Adrenal gland (tissue), 9 donors: ENCODE measurements at regions not wholly inside any gene's neighbourhood (a gene's known extent, or its start where the extent isn't known, plus 50 kb on each side); places are given as distances from the start of the nearest gene placed in this dataset.

Experiments used
- DNase-seq, 7 donors: peaks; one replicate each; pipeline ENCODE4 v3.0.0-alpha.2; 2019 to 2020
- H3K27ac ChIP-seq, 5 donors: fragments of 200-600 bp; sonication (generic) in 4 of 5; 1 replicate in 3 of 5; 2 replicates in 2 of 5; pipeline versions ENCODE4 v1.5.1 to v1.8.0; 2016 to 2020; ENCODE audit warnings: mild to moderate bottlenecking in 1 of 5
- H3K27me3 ChIP-seq: fragments of 200-600 bp; 2 replicates; pipeline ENCODE4 v1.8.0; 2021
- H3K36me3 ChIP-seq, 2 donors: fragments of 200-600 bp; replicated peaks in 1 of 2; 1 replicate in 1 of 2; 2 replicates in 1 of 2; pipeline versions ENCODE4 v1.5.1 to v1.8.0; 2018 to 2022
- H3K4me1 ChIP-seq, 2 donors: fragments of 200-600 bp; replicated peaks in 1 of 2; 1 replicate in 1 of 2; 2 replicates in 1 of 2; pipeline versions ENCODE4 v1.5.1 to v1.8.0; 2018 to 2021
- H3K4me3 ChIP-seq, 4 donors: fragments of 200-600 bp; sonication (generic) in 3 of 4; one replicate each; pipeline ENCODE4 v1.5.1; 2016 to 2018
- H3K9me3 ChIP-seq, 3 donors: fragments of 200-600 bp; sonication (generic) in 1 of 3; replicated peaks in 1 of 3; 1 replicate in 2 of 3; 2 replicates in 1 of 3; pipeline versions ENCODE4 v1.5.1 to v1.8.0; 2016 to 2021
- CTCF ChIP-seq, 6 experiments: fragments of 450-650 bp in 4 of 6; fragments of 200-600 bp in 2 of 6; sonication (generic) in 1 of 6; IDR thresholded peaks; 1 replicate in 5 of 6; 2 replicates in 1 of 6; pipeline versions ENCODE4 v1.5.1 to v1.8.0; 2016 to 2021; ENCODE audit warnings: antibody characterized with exemption in 6 of 6, mild to moderate bottlenecking in 2 of 6, moderate library complexity in 1 of 6
- POLR2A ChIP-seq, 2 donors: fragments of 450-650 bp; IDR thresholded peaks; one replicate each; pipeline ENCODE4 v1.6.1; 2017; ENCODE audit warnings: antibody characterized with exemption in 2 of 2, mild to moderate bottlenecking in 2 of 2, moderate library complexity in 1 of 2
- WGBS, 4 donors: extraction: QIAGEN DNeasy Blood & Tissue Kit in 2 of 4; methylation state at CpG; one replicate each; pipeline versions ENCODE4 v1.1.5 to v1.1.7; 2013 to 2017; 5-methylcytosine and 5-hydroxymethylcytosine counted together
- intact Hi-C, 2 donors: fragments of 100-400 bp; cut with DNase I; formaldehyde crosslinking; loops; one replicate each; pipeline versions ENCODE4 v1.14.1 to v1.15.0; 2022 to 2023
- donor health status: healthy with polysubstance abuse.
- donor health status: Bipolar disorder and iron deficiency.
- donor health status: DM: yes; HTN: yes; CAD: no.
- donor health status: DM: no; HTN: no; CAD: no.
- donor health status: DM: no; HTN: no; CAD: no.

- Histone ChIP-seq H3K4me3 (no peak overlapping the region), H3K9me3 (no peaks in the 10 kb centered on the region), H3K27me3 (no peaks in the 10 kb centered on the region), H3K4me1 (no peaks in the 10 kb centered on the region), H3K27ac (no peak overlapping the region), H3K36me3 (no peaks in the 10 kb centered on the region)
- no peak for DNase-seq
- 79 to 90% (median 87%) methylated on average over 13 to 14 of the region's 14 CpGs for WGBS, 4 donors
- TF ChIP-seq POLR2A (IDR thresholded peaks at IDR 0.05) (no peak), CTCF (IDR thresholded peaks at IDR 0.05) (no peak)
- intact Hi-C loops, result no loop called here
These were observed 103.1 kb upstream of the PCBD1 start for GRCh38 chr10:70991140-70992124.

DNA sequence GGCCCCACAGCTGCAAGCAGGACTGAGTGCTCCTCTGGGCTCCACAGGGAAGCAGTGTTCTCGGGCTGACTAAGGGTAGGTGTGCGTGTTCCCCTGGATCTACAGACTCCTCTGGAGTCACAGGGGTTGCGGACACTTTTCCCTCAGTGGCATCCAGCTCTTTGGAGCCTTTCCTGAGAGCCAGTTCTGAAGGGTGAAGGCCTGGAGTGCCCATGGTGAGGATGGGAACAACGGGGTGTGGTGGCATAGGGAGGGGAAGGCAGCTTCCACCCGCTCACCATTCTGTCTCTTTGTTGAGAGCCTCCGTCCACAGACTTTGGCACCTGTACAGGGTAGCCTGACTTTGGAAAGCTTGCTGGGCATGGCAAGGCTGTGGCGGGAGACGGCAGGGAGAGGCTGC is 104.1 kb upstream of the PCBD1 start:
- no peaks in the 10 kb centered on the region for H3K4me1 ChIP-seq
- no peak overlapping the region for H3K27ac ChIP-seq
- peaks cover 7% of the 10 kb centered on the region for H3K27me3 ChIP-seq
- H3K36me3 ChIP-seq, result no peaks in the 10 kb centered on the region
- TF ChIP-seq CTCF (IDR thresholded peaks at IDR 0.05) (no peak), POLR2A (IDR thresholded peaks at IDR 0.05) (no peak)
- no peaks in the 10 kb centered on the region for H3K9me3 ChIP-seq
- DNase-seq, result no peak
- intact Hi-C loops, result no loop called here
- 67 to 86% (median 73%) methylated on average over 1 to 8 of the region's 8 CpGs for WGBS, 4 donors
- no peak overlapping the region for H3K4me3 ChIP-seq

DNA sequence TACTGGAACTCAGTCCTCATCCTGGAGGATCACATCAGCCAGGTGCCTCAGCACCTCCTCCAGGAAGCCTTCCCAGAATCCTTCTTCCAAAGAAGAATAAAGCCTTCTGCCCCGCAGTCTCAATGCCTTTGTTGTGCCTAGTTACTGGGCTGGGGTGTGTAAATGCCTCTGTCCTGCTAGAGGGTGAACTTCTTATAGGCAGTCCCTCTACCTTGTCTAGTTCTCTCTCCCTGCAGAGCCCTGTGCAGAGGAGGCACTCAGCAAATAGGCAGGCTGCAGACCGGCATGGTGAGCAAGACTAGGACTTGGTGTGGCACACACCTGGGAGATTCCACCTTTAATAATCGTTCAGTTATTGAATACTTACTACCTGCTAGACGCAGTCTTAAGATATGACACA is 104.7 kb upstream of the PCBD1 start:
- intact Hi-C loops, result no loop called here
- H3K9me3 ChIP-seq, result no peaks in the 10 kb centered on the region
- peaks cover 10% of the 10 kb centered on the region for H3K27me3 ChIP-seq
- TF ChIP-seq POLR2A (IDR thresholded peaks at IDR 0.05) (no peak), CTCF (IDR thresholded peaks at IDR 0.05) (no peak)
- 84 to 88% (median 84%) methylated on average over 4 of the region's 4 CpGs for WGBS, 4 donors
- H3K4me1 ChIP-seq, result no peaks in the 10 kb centered on the region
- H3K27ac ChIP-seq, result no peak overlapping the region
- no peaks in the 10 kb centered on the region for H3K36me3 ChIP-seq
- H3K4me3 ChIP-seq, result no peak overlapping the region
- no peak for DNase-seq

GRCh38 chr10:70996549-70996948 is 108.2 kb upstream of the PCBD1 start:
- no peak for DNase-seq
- no peak overlapping the region for H3K4me3 ChIP-seq
- intact Hi-C loops, result no loop called here
- no peaks in the 10 kb centered on the region for H3K9me3 ChIP-seq
- peaks cover 12% of the 10 kb centered on the region for H3K27me3 ChIP-seq
- TF ChIP-seq POLR2A (IDR thresholded peaks at IDR 0.05), result no peak
- TF ChIP-seq CTCF (IDR thresholded peaks at IDR 0.05), result no peak
- H3K4me1 ChIP-seq, result no peaks in the 10 kb centered on the region
- H3K36me3 ChIP-seq, result no peaks in the 10 kb centered on the region
- no peak overlapping the region for H3K27ac ChIP-seq
